C4-2B (cell line): ENCODE measurements at regions not wholly inside any gene's neighbourhood (a gene's known extent, or its start where the extent isn't known, plus 50 kb on each side); places are given as distances from the start of the nearest gene placed in this dataset.

Source experiments
- H3K27ac ChIP-seq: fragments of 450-650 bp; 2 replicates; pipeline ENCODE4 v1.5.1; 2017
- CTCF ChIP-seq: fragments of 450-650 bp; conservative IDR thresholded peaks from 2 replicates; pipeline ENCODE4 v1.5.1; 2017; ENCODE audit warnings: mild to moderate bottlenecking
- ZFX ChIP-seq: fragments of 450-650 bp; IDR thresholded peaks from 2 replicates; pipeline ENCODE4 v1.6.1; 2017

- H3K27ac ChIP-seq, result no peak overlapping the region
- TF ChIP-seq CTCF (peak; percentile 83), ZFX (no peak)
These were observed 173.7 kb upstream of the POU5F2 start for GRCh38 chr5:93915142-93915553.

DNA sequence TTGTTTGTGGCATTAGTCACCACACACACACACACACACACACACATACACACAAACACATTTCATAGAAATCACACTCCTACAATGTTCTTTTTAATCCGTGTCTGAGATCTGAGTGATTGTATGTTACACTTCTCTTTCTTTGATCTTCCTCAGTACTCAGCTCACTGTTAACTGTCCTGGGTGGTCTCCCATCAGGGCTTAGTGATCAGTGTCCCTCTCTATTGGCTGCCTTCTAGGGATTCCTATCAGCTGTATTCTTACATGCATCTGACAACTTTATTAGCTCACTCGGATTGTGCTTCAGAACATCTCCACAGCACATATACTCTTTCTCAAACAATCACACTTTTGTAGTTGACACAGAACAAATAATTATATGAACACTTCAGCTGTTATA is 170.2 kb upstream of the POU5F2 start:
- TF ChIP-seq CTCF (no peak), ZFX (no peak)
- H3K27ac ChIP-seq, result no peak overlapping the region

- H3K27ac ChIP-seq, result no peak overlapping the region
- TF ChIP-seq CTCF (peak; percentile 63), ZFX (no peak)
These were observed 168.0 kb upstream of the POU5F2 start for GRCh38 chr5:93909356-93909755.

DNA sequence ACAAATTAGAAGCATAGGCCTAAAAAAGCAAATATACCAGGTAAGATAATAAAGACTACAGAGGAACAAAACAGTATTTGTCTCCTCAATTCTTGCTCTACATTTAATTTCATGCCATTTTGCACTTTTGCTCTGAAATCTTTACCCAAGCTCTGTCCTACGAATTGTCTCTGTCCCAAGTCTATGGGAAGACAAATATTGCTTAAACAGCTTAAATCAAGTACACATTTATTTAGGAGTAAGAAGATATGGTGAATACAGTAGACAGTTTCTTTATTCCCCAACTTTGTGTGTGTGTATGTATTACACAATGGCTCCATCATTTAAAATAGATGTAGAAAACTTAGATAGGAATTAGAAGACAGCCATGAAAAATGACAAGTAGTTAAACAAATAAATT is 163.5 kb upstream of the POU5F2 start:
- no peak for TF ChIP-seq CTCF
- TF ChIP-seq ZFX, result no peak
- H3K27ac ChIP-seq, result no peak overlapping the region

- H3K27ac ChIP-seq, result no peak overlapping the region
- TF ChIP-seq CTCF, result no peak
- TF ChIP-seq ZFX, result no peak
These were observed 160.9 kb upstream of the POU5F2 start for GRCh38 chr5:93902288-93902687.

- H3K27ac ChIP-seq, result no peak overlapping the region
- peak; percentile 84 for TF ChIP-seq CTCF
- TF ChIP-seq ZFX, result no peak
These were observed 157.7 kb upstream of the POU5F2 start for GRCh38 chr5:93899026-93899600.

GRCh38 chr5:93894601-93895354 is 153.4 kb upstream of the POU5F2 start:
- TF ChIP-seq CTCF, result peak; percentile 79
- TF ChIP-seq ZFX, result no peak

More at GRCh38 chr5:93894601-93895354, 153.4 kb upstream of the POU5F2 start:
- H3K27ac ChIP-seq, result no peak overlapping the region
